Activated CD8-positive, alpha-beta T cell treated with anti-CD3 and anti-CD28 coated beads for 36 hours (primary cell): ENCODE measurements at regions not wholly inside any gene's neighbourhood (a gene's known extent, or its start where the extent isn't known, plus 50 kb on each side); places are given as distances from the start of the nearest gene placed in this dataset.
A peak's percentile ranks its signal among the peaks of the same experiment; 100 is the strongest.

ENCODE experiments used
- ATAC-seq: fragments of 200-7000 bp; cut with Tn5 transposase; one replicate; pipeline ENCODE4 v1.10.0; 2021; ENCODE audit warnings: mild to moderate bottlenecking, moderate library complexity
- CTCF ChIA-PET: fragments of 350-600 bp; sonication (Branson Sonifier 250); formaldehyde crosslinking; loops from one replicate; lab custom pipeline; 2021; ENCODE audit warnings: antibody characterized with exemption; lab: Charles Lee
- POLR2A ChIA-PET: fragments of 350-600 bp; sonication (Branson Sonifier 250); formaldehyde crosslinking; loops from one replicate; lab custom pipeline; 2021; ENCODE audit warnings: antibody characterized with exemption; lab: Charles Lee
- DNase-seq: peaks from one replicate; pipeline ENCODE4 v3.0.0-alpha.2; 2020
- H3K27ac Mint-ChIP-seq: one replicate; pipeline ENCODE4 v1.8.0; 2021; ENCODE audit warnings: mild to moderate bottlenecking, mixed read lengths
- H3K27me3 Mint-ChIP-seq: one replicate; pipeline ENCODE4 v1.8.0; 2021; ENCODE audit warnings: mixed read lengths
- H3K36me3 Mint-ChIP-seq: one replicate; pipeline ENCODE4 v1.8.0; 2021; ENCODE audit warnings: low read depth, mixed read lengths
- H3K4me1 Mint-ChIP-seq: one replicate; pipeline ENCODE4 v1.8.0; 2021; ENCODE audit warnings: low read depth, mixed read lengths
- H3K4me3 Mint-ChIP-seq: one replicate; pipeline ENCODE4 v1.8.0; 2021; ENCODE audit warnings: mild to moderate bottlenecking, moderate library complexity, mixed read lengths
- H3K9me3 Mint-ChIP-seq: one replicate; pipeline ENCODE4 v1.8.0; 2021; ENCODE audit warnings: mixed read lengths
- CTCF ChIP-seq: fragments of 200-600 bp; IDR thresholded peaks from one replicate; pipeline ENCODE4 v1.8.0; 2022; ENCODE audit warnings: antibody characterized with exemption, mild to moderate bottlenecking
- intact Hi-C: fragments of 100-400 bp; cut with micrococcal nuclease; formaldehyde crosslinking; loops from one replicate; pipeline ENCODE4 v1.10.0; 2022

GRCh38 chr12:131348646-131349045 lies 362.2 kb upstream of the SFSWAP start:
- peaks cover 6% of the 10 kb centered on the region for H3K27me3 Mint-ChIP-seq
- intact Hi-C loops = no loop called here
- ATAC-seq (no peak), DNase-seq (no peak)
- H3K9me3 Mint-ChIP-seq = no peaks in the 10 kb centered on the region
- POLR2A ChIA-PET = no interaction called here
- H3K4me3 Mint-ChIP-seq = no peak overlapping the region
- no peak for TF ChIP-seq CTCF
- H3K4me1 Mint-ChIP-seq = no peaks in the 10 kb centered on the region
- CTCF ChIA-PET = no interaction called here
- H3K36me3 Mint-ChIP-seq = no peaks in the 10 kb centered on the region
- no peak overlapping the region for H3K27ac Mint-ChIP-seq

- no peak for TF ChIP-seq CTCF
- ATAC-seq (no peak), DNase-seq (no peak)
- Mint-ChIP-seq H3K36me3 (no peaks in the 10 kb centered on the region), H3K4me3 (no peak overlapping the region), H3K27ac (no peak overlapping the region), H3K27me3 (peaks cover 8% of the 10 kb centered on the region), H3K4me1 (no peaks in the 10 kb centered on the region), H3K9me3 (no peaks in the 10 kb centered on the region)
- CTCF ChIA-PET = no interaction called here
- POLR2A ChIA-PET = no interaction called here
- intact Hi-C loops = no loop called here
Measured at GRCh38 chr12:131349397-131350127, 361.3 kb upstream of the SFSWAP start.

- Mint-ChIP-seq H3K4me1 (no peaks in the 10 kb centered on the region), H3K36me3 (no peaks in the 10 kb centered on the region), H3K27ac (no peak overlapping the region), H3K27me3 (peaks cover 9% of the 10 kb centered on the region), H3K4me3 (no peak overlapping the region), H3K9me3 (no peaks in the 10 kb centered on the region)
- ChIA-PET POLR2A (no interaction called here), CTCF (no interaction called here)
- intact Hi-C loops = no loop called here
- DNase-seq = no peak
- no peak for TF ChIP-seq CTCF
- ATAC-seq = no peak
Measured at GRCh38 chr12:131350943-131351318, 360.0 kb upstream of the SFSWAP start.

- ATAC-seq (peak; percentile 61), DNase-seq (peak; percentile 7)
- CTCF ChIA-PET = no interaction called here
Measured at GRCh38 chr12:131351319-131352028, 359.4 kb upstream of the SFSWAP start.

More at GRCh38 chr12:131351319-131352028, 359.4 kb upstream of the SFSWAP start:
- no peak for TF ChIP-seq CTCF
- Mint-ChIP-seq H3K27me3 (peaks cover 10% of the 10 kb centered on the region), H3K4me3 (no peak overlapping the region), H3K36me3 (no peaks in the 10 kb centered on the region), H3K27ac (no peak overlapping the region), H3K4me1 (no peaks in the 10 kb centered on the region), H3K9me3 (no peaks in the 10 kb centered on the region)
- intact Hi-C loops = no loop called here
- POLR2A ChIA-PET = no interaction called here
